Astrocyte (in vitro differentiated cells and primary cell): ENCODE measurements at regions not wholly inside any gene's neighbourhood (a gene's known extent, or its start where the extent isn't known, plus 50 kb on each side); places are given as distances from the start of the nearest gene placed in this dataset.

ENCODE experiments used
- DNase-seq: peaks from one replicate; pipeline ENCODE4 v3.0.0-alpha.2; 2010; ENCODE audit warnings: low read depth
- FAIRE-seq: peaks from 2 replicates; lab custom pipeline; 2011; peaks lifted over from hg19 to GRCh38; lab: Jason Lieb, UNC
- H2AFZ ChIP-seq: 2 replicates; pipeline ENCODE4 v1.6.0; 2012; ENCODE audit warnings: low read depth, low read length, inconsistent platforms
- H3K27ac ChIP-seq: 2 replicates; pipeline ENCODE4 v1.5.1; 2011; ENCODE audit warnings: low read depth, low read length, inconsistent platforms
- H3K27me3 ChIP-seq: 2 replicates; pipeline ENCODE4 v1.6.0; 2011; ENCODE audit warnings: low read length, inconsistent platforms; ENCODE audit not compliant: insufficient read depth
- H3K36me3 ChIP-seq: 2 replicates; pipeline ENCODE4 v1.5.1; 2011; ENCODE audit warnings: low read length, inconsistent platforms; ENCODE audit not compliant: insufficient read depth
- H3K4me1 ChIP-seq: 2 replicates; pipeline ENCODE4 v1.5.1; 2011; ENCODE audit warnings: low read length, inconsistent platforms; ENCODE audit not compliant: insufficient read depth
- H3K4me2 ChIP-seq: 2 replicates; pipeline ENCODE4 v1.6.0; 2012; ENCODE audit warnings: low read length, inconsistent platforms
- H3K4me3 ChIP-seq: 2 replicates; pipeline ENCODE4 v1.5.1; 2011; ENCODE audit warnings: low read depth, mild to moderate bottlenecking, low read length, inconsistent platforms; ENCODE audit not compliant: insufficient read depth
- H3K79me2 ChIP-seq: 2 replicates; pipeline ENCODE4 v1.6.0; 2012; ENCODE audit warnings: mild to moderate bottlenecking, low read length, inconsistent platforms; ENCODE audit not compliant: insufficient read depth
- H3K9ac ChIP-seq: 2 replicates; pipeline ENCODE4 v1.6.0; 2012; ENCODE audit warnings: mild to moderate bottlenecking, low read length, inconsistent platforms
- H3K9me3 ChIP-seq: 2 replicates; pipeline ENCODE4 v1.5.1; 2012; ENCODE audit warnings: low read depth, mild to moderate bottlenecking, low read length, inconsistent platforms; ENCODE audit not compliant: insufficient read depth
- H4K20me1 ChIP-seq: 2 replicates; pipeline ENCODE4 v1.6.0; 2012; ENCODE audit warnings: low read length, inconsistent platforms; ENCODE audit not compliant: insufficient read depth
- H3K27ac Mint-ChIP-seq: one replicate; pipeline ENCODE4 v1.8.0; 2021; ENCODE audit warnings: mild to moderate bottlenecking, mixed read lengths; ENCODE audit not compliant: unreplicated experiment
- H3K27me3 Mint-ChIP-seq: one replicate; pipeline ENCODE4 v1.8.0; 2021; ENCODE audit warnings: low read depth, mixed read lengths; ENCODE audit not compliant: unreplicated experiment
- H3K36me3 Mint-ChIP-seq: one replicate; pipeline ENCODE4 v1.8.0; 2021; ENCODE audit warnings: low read depth, mixed read lengths; ENCODE audit not compliant: unreplicated experiment
- H3K4me1 Mint-ChIP-seq: one replicate; pipeline ENCODE4 v1.8.0; 2021; ENCODE audit warnings: low read depth, mixed read lengths; ENCODE audit not compliant: unreplicated experiment
- H3K4me3 Mint-ChIP-seq: one replicate; pipeline ENCODE4 v1.8.0; 2021; ENCODE audit warnings: mild to moderate bottlenecking, moderate library complexity, mixed read lengths; ENCODE audit not compliant: unreplicated experiment
- H3K9me3 Mint-ChIP-seq: one replicate; pipeline ENCODE4 v1.8.0; 2021; ENCODE audit warnings: mild to moderate bottlenecking, mixed read lengths; ENCODE audit not compliant: unreplicated experiment
- EZH2 ChIP-seq: IDR thresholded peaks from 2 replicates; pipeline ENCODE4 v1.6.1; 2012; ENCODE audit warnings: mild to moderate bottlenecking, low read length, inconsistent platforms; ENCODE audit not compliant: insufficient read depth
- TF ChIP-seq, protein P1 (sequence below): IDR thresholded peaks from 2 replicates; pipeline ENCODE4 v1.5.1; 2011; ENCODE audit warnings: low read depth, mild to moderate bottlenecking, inconsistent platforms, low read length, moderate library complexity; ENCODE audit not compliant: insufficient read depth

GRCh38 chr2:149732730-149733290 lies 145.2 kb upstream of the MMADHC start:
- DNase-seq (no peak), FAIRE-seq (peak; percentile 67)
- Mint-ChIP-seq H3K27me3 (no peaks in the 10 kb centered on the region), H3K4me3 (no peak overlapping the region), H3K4me1 (peaks cover 35% of the 10 kb centered on the region), H3K9me3 (peaks cover 6% of the 10 kb centered on the region), H3K36me3 (no peaks in the 10 kb centered on the region), H3K27ac (peak overlapping the region; percentile 88)
- Histone ChIP-seq H3K4me1 (peaks cover 21% of the 10 kb centered on the region), H3K9me3 (peaks cover 3% of the 10 kb centered on the region), H3K4me2 (peak overlapping the region; percentile 30), H3K36me3 (no peaks in the 10 kb centered on the region), H3K27me3 (no peaks in the 10 kb centered on the region), H3K4me3 (no peak overlapping the region), H4K20me1 (no peaks in the 10 kb centered on the region), H3K9ac (no peak overlapping the region), H2AFZ (no peak overlapping the region), H3K27ac (peak overlapping the region; percentile 47), H3K79me2 (no peaks in the 10 kb centered on the region)
- TF ChIP-seq, protein P1, sequence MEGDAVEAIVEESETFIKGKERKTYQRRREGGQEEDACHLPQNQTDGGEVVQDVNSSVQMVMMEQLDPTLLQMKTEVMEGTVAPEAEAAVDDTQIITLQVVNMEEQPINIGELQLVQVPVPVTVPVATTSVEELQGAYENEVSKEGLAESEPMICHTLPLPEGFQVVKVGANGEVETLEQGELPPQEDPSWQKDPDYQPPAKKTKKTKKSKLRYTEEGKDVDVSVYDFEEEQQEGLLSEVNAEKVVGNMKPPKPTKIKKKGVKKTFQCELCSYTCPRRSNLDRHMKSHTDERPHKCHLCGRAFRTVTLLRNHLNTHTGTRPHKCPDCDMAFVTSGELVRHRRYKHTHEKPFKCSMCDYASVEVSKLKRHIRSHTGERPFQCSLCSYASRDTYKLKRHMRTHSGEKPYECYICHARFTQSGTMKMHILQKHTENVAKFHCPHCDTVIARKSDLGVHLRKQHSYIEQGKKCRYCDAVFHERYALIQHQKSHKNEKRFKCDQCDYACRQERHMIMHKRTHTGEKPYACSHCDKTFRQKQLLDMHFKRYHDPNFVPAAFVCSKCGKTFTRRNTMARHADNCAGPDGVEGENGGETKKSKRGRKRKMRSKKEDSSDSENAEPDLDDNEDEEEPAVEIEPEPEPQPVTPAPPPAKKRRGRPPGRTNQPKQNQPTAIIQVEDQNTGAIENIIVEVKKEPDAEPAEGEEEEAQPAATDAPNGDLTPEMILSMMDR: no peak
- no peak for TF ChIP-seq EZH2

DNA sequence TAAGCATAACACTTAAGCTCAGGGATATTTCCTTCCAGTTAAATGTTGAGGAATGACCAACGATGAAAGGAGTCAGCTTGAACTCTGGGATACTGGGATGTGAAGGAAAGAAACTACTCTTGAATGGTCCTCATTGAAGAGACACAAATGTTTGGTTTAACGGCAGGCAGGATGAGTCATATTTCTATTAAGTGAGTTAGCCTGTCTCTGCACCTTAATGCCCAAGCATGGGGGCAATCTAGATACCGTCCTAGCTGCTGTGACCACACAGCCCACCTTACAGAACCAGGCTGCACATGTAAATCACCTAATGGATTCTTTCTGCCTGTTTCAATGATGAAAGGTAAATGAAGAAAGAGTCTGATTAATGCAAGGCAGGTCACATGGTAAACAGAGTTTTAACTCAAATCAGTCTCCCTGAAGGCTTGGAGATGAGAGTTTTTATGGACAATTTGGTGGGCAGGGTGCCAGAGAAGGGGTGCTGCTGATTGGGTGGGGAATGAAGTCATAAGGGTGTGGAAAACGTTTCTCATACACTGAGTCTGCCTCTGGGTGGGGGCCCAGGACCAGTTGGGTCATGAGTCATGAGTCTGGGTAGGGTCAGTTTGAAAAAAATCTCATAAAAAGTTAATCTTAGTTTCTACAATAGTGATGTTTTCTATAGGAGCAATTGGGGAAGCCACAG lies 144.6 kb upstream of the MMADHC start:
- Mint-ChIP-seq H3K36me3 (no peaks in the 10 kb centered on the region), H3K27me3 (no peaks in the 10 kb centered on the region), H3K9me3 (peaks cover 6% of the 10 kb centered on the region), H3K4me1 (peaks cover 38% of the 10 kb centered on the region), H3K27ac (peak overlapping the region; percentile 88), H3K4me3 (peak overlapping the region; percentile 10)
- no peaks in the 10 kb centered on the region for H3K79me2 ChIP-seq
- H3K9ac ChIP-seq: no peak overlapping the region
- FAIRE-seq (peak; percentile 78), DNase-seq (peak; percentile 56)
- H3K36me3 ChIP-seq: no peaks in the 10 kb centered on the region
- no peak overlapping the region for H3K4me3 ChIP-seq
- H3K4me2 ChIP-seq: peak overlapping the region; percentile 30
- no peak overlapping the region for H2AFZ ChIP-seq
- no peaks in the 10 kb centered on the region for H4K20me1 ChIP-seq
- H3K4me1 ChIP-seq: peaks cover 21% of the 10 kb centered on the region
- H3K9me3 ChIP-seq: peaks cover 3% of the 10 kb centered on the region
- H3K27ac ChIP-seq: peak overlapping the region; percentile 47
- H3K27me3 ChIP-seq: no peaks in the 10 kb centered on the region
- TF ChIP-seq EZH2: no peak
- TF ChIP-seq, protein P1: no peak

DNA sequence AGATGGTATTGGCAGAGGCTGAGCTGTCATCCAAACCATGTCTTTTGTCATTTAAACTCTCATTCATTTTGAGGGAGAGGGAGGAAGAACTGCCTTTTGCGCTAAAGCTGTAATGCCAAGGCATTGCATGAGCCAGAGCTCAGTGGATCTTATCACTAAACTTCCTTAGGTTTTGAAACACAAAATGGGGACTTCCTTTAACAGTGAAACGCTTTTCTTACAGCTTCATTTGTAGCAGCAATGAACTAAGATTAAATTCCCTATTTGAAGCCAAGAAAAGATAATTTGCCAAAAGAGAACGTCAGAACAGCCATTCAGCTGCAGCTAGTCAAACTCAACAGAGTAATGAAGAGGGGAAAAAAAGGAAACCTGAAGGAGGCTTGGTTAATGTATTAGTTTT lies 143.5 kb upstream of the MMADHC start:
- Histone ChIP-seq H3K9me3 (no peaks in the 10 kb centered on the region), H3K9ac (no peak overlapping the region), H3K36me3 (no peaks in the 10 kb centered on the region), H4K20me1 (no peaks in the 10 kb centered on the region), H3K4me3 (no peak overlapping the region), H3K27ac (no peak overlapping the region), H3K4me1 (peaks cover 21% of the 10 kb centered on the region), H3K4me2 (no peak overlapping the region), H2AFZ (no peak overlapping the region), H3K27me3 (no peaks in the 10 kb centered on the region), H3K79me2 (no peaks in the 10 kb centered on the region)
- Mint-ChIP-seq H3K4me3 (no peak overlapping the region), H3K9me3 (peaks cover 3% of the 10 kb centered on the region), H3K27ac (no peak overlapping the region), H3K27me3 (no peaks in the 10 kb centered on the region), H3K36me3 (no peaks in the 10 kb centered on the region), H3K4me1 (peaks cover 38% of the 10 kb centered on the region)
- no peak for FAIRE-seq
- no peak for DNase-seq
- no peak for TF ChIP-seq EZH2
- TF ChIP-seq, protein P1: no peak
